Mesodermal cell (in vitro differentiated cells): ENCODE measurements at regions not wholly inside any gene's neighbourhood (a gene's known extent, or its start where the extent isn't known, plus 50 kb on each side); places are given as distances from the start of the nearest gene placed in this dataset.

Source experiments
- H3K27ac ChIP-seq: 2 replicates; pipeline ENCODE4 v1.7.0; 2013; ENCODE audit warnings: mild to moderate bottlenecking, low read depth, low read length, moderate library complexity; ENCODE audit not compliant: severe bottlenecking
- H3K36me3 ChIP-seq: 2 replicates; pipeline ENCODE4 v1.7.1; 2013; ENCODE audit warnings: mild to moderate bottlenecking, low read length, moderate library complexity; ENCODE audit not compliant: control insufficient read depth, insufficient read depth
- H3K4me1 ChIP-seq: one replicate; pipeline ENCODE4 v1.7.1; 2013; ENCODE audit warnings: mild to moderate bottlenecking, low read length; ENCODE audit not compliant: insufficient read depth, control insufficient read depth, poor library complexity, severe bottlenecking
- H3K4me3 ChIP-seq: 2 replicates; pipeline ENCODE4 v1.7.0; 2013; ENCODE audit warnings: low read length, control low read depth, mild to moderate bottlenecking; ENCODE audit not compliant: insufficient read depth, poor library complexity, severe bottlenecking; ENCODE audit errors: extremely low read depth
- H3K9me3 ChIP-seq: 2 replicates; pipeline ENCODE4 v1.7.1; 2013; ENCODE audit warnings: mild to moderate bottlenecking, low read length, moderate library complexity; ENCODE audit not compliant: control insufficient read depth
- WGBS, 2 experiments: methylation state at CpG; one replicate each; pipeline ENCODE4 v1.1.5; 2013; ENCODE audit warnings: missing lambda C conversion rate in 2 of 2; ENCODE audit not compliant: insufficient coverage in 2 of 2; 5-methylcytosine and 5-hydroxymethylcytosine counted together

- no peaks in the 10 kb centered on the region for H3K9me3 ChIP-seq
- no peak overlapping the region for H3K4me3 ChIP-seq
- H3K4me1 ChIP-seq, result no peaks in the 10 kb centered on the region
- 82 to 84% methylated on average over 10 to 11 of the region's 15 CpGs for WGBS, 2 experiments
- no peak overlapping the region for H3K27ac ChIP-seq
- H3K36me3 ChIP-seq, result no peaks in the 10 kb centered on the region
These were observed 102.1 kb downstream of the TMEM174 start for GRCh38 chr5:73274881-73275663.

GRCh38 chr5:73274121-73274520, 101.1 kb downstream of the TMEM174 start:
- Histone ChIP-seq H3K36me3 (no peaks in the 10 kb centered on the region), H3K27ac (no peak overlapping the region), H3K4me3 (no peak overlapping the region), H3K4me1 (no peaks in the 10 kb centered on the region), H3K9me3 (no peaks in the 10 kb centered on the region)
- 87% methylated on average over 3 of the region's 3 CpGs; no CpG with 5 or more reads in 1 of the 2 experiments for WGBS, 2 experiments

GRCh38 chr5:73273379-73274050, 100.5 kb downstream of the TMEM174 start:
- Histone ChIP-seq H3K36me3 (no peaks in the 10 kb centered on the region), H3K4me1 (no peaks in the 10 kb centered on the region), H3K27ac (no peak overlapping the region), H3K9me3 (no peaks in the 10 kb centered on the region), H3K4me3 (no peak overlapping the region)
- 80 to 88% methylated on average over 4 to 6 of the region's 6 CpGs for WGBS, 2 experiments

- no peak overlapping the region for H3K4me3 ChIP-seq
- H3K9me3 ChIP-seq, result no peaks in the 10 kb centered on the region
- no peaks in the 10 kb centered on the region for H3K36me3 ChIP-seq
These were observed 99.4 kb downstream of the TMEM174 start for GRCh38 chr5:73272351-73272750.

GRCh38 chr5:73268826-73269225, 95.8 kb downstream of the TMEM174 start:
- 95 to 100% methylated on average over 1 to 2 of the region's 2 CpGs for WGBS, 2 experiments

More at GRCh38 chr5:73272351-73272750, 99.4 kb downstream of the TMEM174 start:
- Histone ChIP-seq H3K27ac (no peak overlapping the region), H3K4me1 (peaks cover 5% of the 10 kb centered on the region)

GRCh38 chr5:73267766-73268435, 94.9 kb downstream of the TMEM174 start:
- peaks cover 14% of the 10 kb centered on the region for H3K4me1 ChIP-seq
- WGBS, 2 experiments, result 63 to 73% methylated on average over 4 to 6 of the region's 8 CpGs
- no peaks in the 10 kb centered on the region for H3K36me3 ChIP-seq
- H3K9me3 ChIP-seq, result no peaks in the 10 kb centered on the region
- H3K4me3 ChIP-seq, result no peak overlapping the region
- no peak overlapping the region for H3K27ac ChIP-seq

More at GRCh38 chr5:73268826-73269225, 95.8 kb downstream of the TMEM174 start:
- Histone ChIP-seq H3K27ac (no peak overlapping the region), H3K9me3 (no peaks in the 10 kb centered on the region), H3K4me3 (no peak overlapping the region), H3K36me3 (no peaks in the 10 kb centered on the region), H3K4me1 (peaks cover 14% of the 10 kb centered on the region)

- WGBS, 2 experiments, result 58 to 68% methylated on average over 12 to 15 of the region's 18 CpGs
- Histone ChIP-seq H3K27ac (no peak overlapping the region), H3K9me3 (no peaks in the 10 kb centered on the region), H3K36me3 (no peaks in the 10 kb centered on the region), H3K4me3 (no peak overlapping the region), H3K4me1 (peaks cover 14% of the 10 kb centered on the region)
These were observed 94.2 kb downstream of the TMEM174 start for GRCh38 chr5:73266925-73267765.

- WGBS, 2 experiments, result 79 to 85% methylated on average over 3 to 5 of the region's 5 CpGs
- Histone ChIP-seq H3K4me3 (no peak overlapping the region), H3K27ac (no peak overlapping the region), H3K9me3 (no peaks in the 10 kb centered on the region), H3K4me1 (peaks cover 14% of the 10 kb centered on the region), H3K36me3 (no peaks in the 10 kb centered on the region)
These were observed 93.3 kb downstream of the TMEM174 start for GRCh38 chr5:73266176-73266738.

- 92% methylated on average over 2 of the region's 3 CpGs; no CpG with 5 or more reads in 1 of the 2 experiments for WGBS, 2 experiments
- Histone ChIP-seq H3K4me3 (no peak overlapping the region), H3K9me3 (no peaks in the 10 kb centered on the region)
These were observed 92.6 kb downstream of the TMEM174 start for GRCh38 chr5:73265641-73266040.

GRCh38 chr5:73264631-73265030, 91.6 kb downstream of the TMEM174 start:
- 92 to 100% methylated on average over 1 to 4 of the region's 5 CpGs for WGBS, 2 experiments
- Histone ChIP-seq H3K9me3 (no peaks in the 10 kb centered on the region), H3K4me3 (no peak overlapping the region), H3K27ac (no peak overlapping the region), H3K4me1 (peaks cover 14% of the 10 kb centered on the region), H3K36me3 (no peaks in the 10 kb centered on the region)

More at GRCh38 chr5:73265641-73266040, 92.6 kb downstream of the TMEM174 start:
- Histone ChIP-seq H3K4me1 (peaks cover 14% of the 10 kb centered on the region), H3K36me3 (no peaks in the 10 kb centered on the region), H3K27ac (no peak overlapping the region)
